Mesothelial cell of epicardium (in vitro differentiated cells): ENCODE measurements at regions not wholly inside any gene's neighbourhood (a gene's known extent, or its start where the extent isn't known, plus 50 kb on each side); places are given as distances from the start of the nearest gene placed in this dataset.

Experiments
- DNase-seq, 2 experiments: peaks; one replicate each; pipeline ENCODE4 v3.0.0; 2021; ENCODE audit warnings: low spot score in 2 of 2; ENCODE audit not compliant: unreplicated experiment in 2 of 2
- H3K27ac Mint-ChIP-seq: 2 replicates; pipeline ENCODE4 v1.8.0; 2021; ENCODE audit warnings: mixed read lengths
- H3K27me3 Mint-ChIP-seq: 2 replicates; pipeline ENCODE4 v1.8.0; 2021; ENCODE audit warnings: low read depth, mixed read lengths
- H3K36me3 Mint-ChIP-seq: 2 replicates; pipeline ENCODE4 v1.8.0; 2021; ENCODE audit warnings: mixed read lengths
- H3K4me1 Mint-ChIP-seq: 2 replicates; pipeline ENCODE4 v1.8.0; 2021; ENCODE audit warnings: mixed read lengths
- H3K4me3 Mint-ChIP-seq: 2 replicates; pipeline ENCODE4 v1.8.0; 2021; ENCODE audit warnings: mild to moderate bottlenecking, moderate library complexity, mixed read lengths
- H3K9me3 Mint-ChIP-seq: 2 replicates; pipeline ENCODE4 v1.8.0; 2021; ENCODE audit warnings: mixed read lengths
- TF ChIP-seq, protein P1 (sequence below): fragments of 200-600 bp; sonication (generic); IDR thresholded peaks from one replicate; pipeline ENCODE4 v1.5.0; 2021; ENCODE audit warnings: antibody characterized with exemption; ENCODE audit not compliant: unreplicated experiment

DNA sequence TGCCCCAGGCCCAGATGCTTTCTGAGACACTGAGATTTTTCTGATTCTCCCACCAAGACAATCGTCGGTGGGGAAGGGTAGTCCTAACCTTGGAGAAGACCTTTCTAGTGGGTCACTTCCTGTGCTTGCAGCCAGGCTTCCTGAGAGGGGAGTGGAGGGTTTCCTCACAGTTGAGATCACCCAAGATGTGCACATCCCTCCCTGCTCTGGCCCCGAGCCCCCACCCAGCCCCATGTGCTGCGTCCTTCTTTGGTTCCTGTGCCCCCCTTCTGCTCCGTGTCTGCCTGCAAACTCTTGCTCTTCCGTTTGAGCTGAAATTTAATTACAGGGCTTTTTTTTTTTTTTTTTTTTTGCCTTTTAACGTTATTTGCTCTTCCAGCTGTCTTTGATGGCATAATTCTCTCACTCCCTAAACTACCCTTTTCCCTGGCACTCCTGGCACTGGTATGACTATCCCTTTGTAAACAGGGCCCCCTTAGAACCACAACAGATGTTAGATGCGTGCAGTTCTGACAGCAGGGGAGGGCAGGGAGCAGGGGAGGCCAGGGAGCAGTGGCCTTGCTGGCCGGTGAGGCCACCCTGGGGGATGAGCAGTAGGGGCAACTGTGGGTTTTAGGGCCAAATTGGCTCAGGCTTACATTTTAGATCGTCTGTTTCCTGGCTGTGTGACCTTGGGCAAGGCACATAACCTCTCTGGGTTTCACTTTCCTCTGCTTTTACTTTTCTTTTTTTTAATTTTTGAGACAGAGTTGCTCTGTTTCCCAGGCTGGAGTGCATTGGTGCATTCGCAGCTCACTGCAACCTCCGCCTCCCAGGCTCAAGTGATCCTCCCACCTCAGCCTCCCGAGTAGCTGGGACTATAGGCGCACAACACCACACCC, 144.5 kb downstream of the PHETA1 start:
- TF ChIP-seq, protein P1, sequence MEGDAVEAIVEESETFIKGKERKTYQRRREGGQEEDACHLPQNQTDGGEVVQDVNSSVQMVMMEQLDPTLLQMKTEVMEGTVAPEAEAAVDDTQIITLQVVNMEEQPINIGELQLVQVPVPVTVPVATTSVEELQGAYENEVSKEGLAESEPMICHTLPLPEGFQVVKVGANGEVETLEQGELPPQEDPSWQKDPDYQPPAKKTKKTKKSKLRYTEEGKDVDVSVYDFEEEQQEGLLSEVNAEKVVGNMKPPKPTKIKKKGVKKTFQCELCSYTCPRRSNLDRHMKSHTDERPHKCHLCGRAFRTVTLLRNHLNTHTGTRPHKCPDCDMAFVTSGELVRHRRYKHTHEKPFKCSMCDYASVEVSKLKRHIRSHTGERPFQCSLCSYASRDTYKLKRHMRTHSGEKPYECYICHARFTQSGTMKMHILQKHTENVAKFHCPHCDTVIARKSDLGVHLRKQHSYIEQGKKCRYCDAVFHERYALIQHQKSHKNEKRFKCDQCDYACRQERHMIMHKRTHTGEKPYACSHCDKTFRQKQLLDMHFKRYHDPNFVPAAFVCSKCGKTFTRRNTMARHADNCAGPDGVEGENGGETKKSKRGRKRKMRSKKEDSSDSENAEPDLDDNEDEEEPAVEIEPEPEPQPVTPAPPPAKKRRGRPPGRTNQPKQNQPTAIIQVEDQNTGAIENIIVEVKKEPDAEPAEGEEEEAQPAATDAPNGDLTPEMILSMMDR, result no peak
- Mint-ChIP-seq H3K27ac (no peak overlapping the region), H3K9me3 (no peaks in the 10 kb centered on the region), H3K4me3 (no peak overlapping the region), H3K36me3 (peaks cover 1% of the 10 kb centered on the region), H3K4me1 (no peaks in the 10 kb centered on the region), H3K27me3 (no peaks in the 10 kb centered on the region)
- DNase-seq, result no peak

DNA sequence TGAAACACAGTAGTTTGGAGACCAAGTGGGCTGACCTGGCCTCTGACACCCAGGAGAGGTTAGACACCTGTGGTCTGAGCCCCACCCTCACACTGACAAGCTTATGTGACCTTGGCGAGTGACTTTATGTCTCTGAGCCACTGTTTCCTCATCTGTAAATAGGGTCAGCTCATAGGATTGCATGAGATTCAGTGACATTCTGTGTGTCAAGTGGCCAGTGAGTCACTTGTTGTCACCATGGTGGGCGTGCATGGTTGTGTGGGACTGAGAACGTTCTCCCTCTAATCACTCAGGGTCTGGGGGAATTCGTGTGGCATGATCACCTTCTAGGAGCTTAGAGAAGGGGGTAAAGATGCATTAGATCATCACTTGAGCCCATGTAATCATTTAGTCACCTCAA, 146.4 kb downstream of the PHETA1 start:
- no peak overlapping the region for H3K27ac Mint-ChIP-seq
- H3K36me3 Mint-ChIP-seq, result peaks cover 13% of the 10 kb centered on the region
- H3K27me3 Mint-ChIP-seq, result peaks cover 2% of the 10 kb centered on the region
- H3K4me3 Mint-ChIP-seq, result no peak overlapping the region
- no peaks in the 10 kb centered on the region for H3K9me3 Mint-ChIP-seq
- DNase-seq, result no peak
- TF ChIP-seq, protein P1, result no peak
- no peaks in the 10 kb centered on the region for H3K4me1 Mint-ChIP-seq

DNA sequence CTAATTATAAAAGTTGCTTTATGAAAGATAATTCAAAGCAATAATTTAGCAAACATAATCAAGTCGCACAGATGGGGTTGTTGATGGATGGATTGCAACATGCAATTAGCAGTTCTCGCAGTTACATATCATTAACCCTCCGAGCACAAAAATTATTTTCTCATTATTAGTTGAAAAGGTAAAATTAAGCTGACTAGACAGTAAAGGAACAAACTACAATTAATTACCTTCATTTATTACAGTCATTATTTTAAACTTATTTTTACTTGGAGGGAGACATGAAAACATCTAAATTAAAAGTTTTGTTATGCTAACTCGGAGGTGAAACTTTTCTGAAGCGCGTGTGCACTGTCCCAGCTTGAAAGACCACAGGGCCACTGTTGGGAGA, 146.9 kb downstream of the PHETA1 start:
- H3K36me3 Mint-ChIP-seq, result peaks cover 13% of the 10 kb centered on the region
- no peaks in the 10 kb centered on the region for H3K4me1 Mint-ChIP-seq
- H3K27me3 Mint-ChIP-seq, result peaks cover 4% of the 10 kb centered on the region
- no peak overlapping the region for H3K27ac Mint-ChIP-seq
- H3K4me3 Mint-ChIP-seq, result no peak overlapping the region
- DNase-seq, result no peak
- H3K9me3 Mint-ChIP-seq, result no peaks in the 10 kb centered on the region
- TF ChIP-seq, protein P1, result no peak

DNA sequence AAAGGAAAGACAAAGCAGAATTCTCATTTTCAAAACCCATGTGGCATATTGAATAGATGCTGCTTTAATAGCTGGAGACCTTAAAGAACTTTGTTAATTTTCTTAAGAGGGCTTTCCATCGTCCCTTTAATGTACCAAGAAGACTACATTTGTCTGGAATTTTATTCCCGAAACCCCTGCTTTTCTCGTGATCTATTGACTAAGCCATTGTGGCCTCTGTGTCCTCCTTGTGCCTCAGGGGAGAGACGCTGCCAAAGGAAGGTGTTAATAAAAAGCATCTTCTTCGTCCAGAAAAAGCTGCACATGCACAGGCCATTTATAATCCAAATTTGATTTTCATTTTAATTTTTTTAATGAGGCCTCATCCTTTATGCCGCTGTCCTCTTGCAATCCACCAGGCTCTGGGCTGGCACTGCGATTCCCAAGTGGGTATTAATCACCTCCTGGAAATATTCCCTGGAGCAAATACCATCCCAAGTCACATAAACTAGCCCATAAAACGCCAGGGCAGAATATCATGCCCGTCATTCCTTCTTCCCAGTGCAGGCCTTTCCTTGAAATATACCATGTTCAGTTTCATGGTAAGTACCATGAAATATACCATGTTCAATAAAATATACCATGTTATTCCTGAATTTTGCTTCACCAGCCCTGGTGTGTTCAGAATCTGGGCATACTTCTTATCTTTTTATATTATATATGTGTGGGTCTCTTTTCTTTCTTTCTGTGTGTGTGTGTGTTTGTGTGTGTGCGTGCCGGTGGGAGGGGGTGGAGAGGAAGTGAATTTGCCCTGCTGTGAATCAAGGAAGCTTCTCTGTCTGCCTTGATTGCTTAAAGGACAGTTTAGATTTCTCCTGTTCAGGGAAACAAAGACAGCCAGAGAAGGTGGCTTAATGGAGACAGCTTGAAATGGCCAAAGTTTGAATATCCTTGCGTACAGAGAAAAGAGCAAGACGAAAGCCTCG, 147.6 kb downstream of the PHETA1 start:
- DNase-seq, result no peak
- H3K4me1 Mint-ChIP-seq, result no peaks in the 10 kb centered on the region
- peaks cover 13% of the 10 kb centered on the region for H3K36me3 Mint-ChIP-seq
- H3K9me3 Mint-ChIP-seq, result no peaks in the 10 kb centered on the region
- H3K4me3 Mint-ChIP-seq, result no peak overlapping the region
- peaks cover 10% of the 10 kb centered on the region for H3K27me3 Mint-ChIP-seq
- TF ChIP-seq, protein P1, result no peak
- no peak overlapping the region for H3K27ac Mint-ChIP-seq

- Mint-ChIP-seq H3K27ac (no peak overlapping the region), H3K27me3 (peaks cover 15% of the 10 kb centered on the region), H3K36me3 (peaks cover 13% of the 10 kb centered on the region), H3K9me3 (no peaks in the 10 kb centered on the region), H3K4me3 (no peak overlapping the region), H3K4me1 (no peaks in the 10 kb centered on the region)
- TF ChIP-seq, protein P1, result no peak
- DNase-seq, result no peak
Observed at GRCh38 chr12:111220363-111220762, 148.5 kb downstream of the PHETA1 start.
